MM.1S (cell line): ENCODE measurements at regions not wholly inside any gene's neighbourhood (a gene's known extent, or its start where the extent isn't known, plus 50 kb on each side); places are given as distances from the start of the nearest gene placed in this dataset.

Experiments used
- CTCF ChIP-seq: fragments of 300-600 bp; sonication (generic); IDR thresholded peaks from 2 replicates; pipeline ENCODE4 v1.5.1; 2016; ENCODE audit warnings: antibody characterized with exemption, low read length, mixed read lengths
- EZH2 ChIP-seq: fragments of 300-600 bp; sonication (generic); optimal IDR thresholded peaks from 2 replicates; pipeline ENCODE3; 2017; ENCODE audit warnings: low read depth, mild to moderate bottlenecking, antibody characterized with exemption, low read length, mixed read lengths

GRCh38 chr4:31334086-31334910 lies 614.1 kb downstream of the PCDH7 start:
- TF ChIP-seq CTCF (no peak), EZH2 (no peak)
